HepG2 (cell line): ENCODE measurements at regions not wholly inside any gene's neighbourhood (a gene's known extent, or its start where the extent isn't known, plus 50 kb on each side); places are given as distances from the start of the nearest gene placed in this dataset.

ENCODE experiments used
- ATAC-seq: fragments of 200-7000 bp; cut with Tn5 transposase; 3 replicates; pipeline ENCODE4 v1.9.1; 2020; ENCODE audit warnings: mild to moderate bottlenecking, moderate library complexity
- BruUV-seq: library from RNA; stranded (reverse); fragments of 400-500 nt; replicated peaks from 2 replicates; lab custom pipeline; 2021; lab: Mats Ljungman, UMichigan
- CTCF ChIA-PET: fragments of 300-600 bp; formaldehyde crosslinking; extraction: SDS; loops from one replicate; lab custom pipeline; 2021; ENCODE audit warnings: low total read pairs, inconsistent platforms, low intra/inter-chr PET ratio; lab: Yijun Ruan, JAX
- POLR2A ChIA-PET: fragments of 350-600 bp; sonication (Branson Sonifier 250); formaldehyde crosslinking; loops from one replicate; lab custom pipeline; 2020; ENCODE audit warnings: antibody characterized with exemption, inconsistent platforms; lab: Yijun Ruan, JAX
- DNase-seq: peaks from one replicate; pipeline ENCODE4 v3.0.0-alpha.2; 2015; ENCODE audit warnings: low spot score
- FAIRE-seq: peaks from 3 replicates; lab custom pipeline; 2011; peaks lifted over from hg19 to GRCh38; lab: Jason Lieb, UNC
- H2AFZ ChIP-seq: one replicate; pipeline ENCODE4 v1.6.1; 2011; ENCODE audit warnings: low read length, inconsistent platforms
- H3K27ac ChIP-seq: fragments of 300-600 bp; 3 replicates; pipeline ENCODE4 v1.8.0; 2011; ENCODE audit warnings: mixed run types, mild to moderate bottlenecking, mixed read lengths, low read length, inconsistent platforms; ENCODE audit not compliant: insufficient read depth; ENCODE audit errors: extremely low read length
- H3K27me3 ChIP-seq, 2 experiments: fragments of 200-600 bp in 1 of 2; 2 replicates in 1 of 2; 3 replicates in 1 of 2; pipeline versions ENCODE4 v1.6.0 to v1.8.0; 2011; ENCODE audit warnings: low read length in 2 of 2, mild to moderate bottlenecking in 2 of 2, moderate library complexity in 2 of 2, inconsistent platforms in 1 of 2; ENCODE audit not compliant: insufficient read depth in 2 of 2, control insufficient read depth in 1 of 2
- H3K36me3 ChIP-seq, 2 experiments: fragments of 200-600 bp in 1 of 2; replicated peaks in 1 of 2; 2 replicates in 1 of 2; 3 replicates in 1 of 2; pipeline versions ENCODE4 v1.5.1 to v1.8.0; 2011; ENCODE audit warnings: low read length in 2 of 2, inconsistent platforms in 1 of 2; ENCODE audit not compliant: insufficient read depth in 2 of 2, control insufficient read depth in 1 of 2
- H3K4me1 ChIP-seq: 2 replicates; pipeline ENCODE4 v1.5.1; 2012; ENCODE audit warnings: low read length, inconsistent platforms; ENCODE audit not compliant: insufficient read depth
- H3K4me2 ChIP-seq: 2 replicates; pipeline ENCODE4 v1.6.0; 2011; ENCODE audit warnings: low read depth, low read length, inconsistent platforms
- H3K4me3 ChIP-seq, 3 experiments: fragments of 200-600 bp in 1 of 3; sonication (generic), shearing (Covaris generic) in 1 of 3; replicated peaks in 1 of 3; 2 replicates each; pipeline ENCODE4 v1.5.1; 2011 to 2016; ENCODE audit warnings: low read length in 3 of 3, inconsistent platforms in 2 of 3, low read depth in 2 of 3, mild to moderate bottlenecking in 2 of 3, control low read depth in 1 of 3, mixed read lengths in 1 of 3; ENCODE audit not compliant: insufficient read depth in 1 of 3
- H3K79me2 ChIP-seq: one replicate; pipeline ENCODE4 v1.6.1; 2011; ENCODE audit warnings: low read length, inconsistent platforms; ENCODE audit not compliant: insufficient read depth
- H3K9ac ChIP-seq: 2 replicates; pipeline ENCODE4 v1.6.0; 2011; ENCODE audit warnings: mild to moderate bottlenecking, low read depth, low read length, inconsistent platforms; ENCODE audit not compliant: insufficient read depth
- H3K9me3 ChIP-seq: 2 replicates; pipeline ENCODE4 v1.5.1; 2012; ENCODE audit warnings: mild to moderate bottlenecking, low read length
- H4K20me1 ChIP-seq: 2 replicates; pipeline ENCODE4 v1.6.0; 2011; ENCODE audit warnings: inconsistent platforms, mild to moderate bottlenecking, low read length, moderate library complexity; ENCODE audit not compliant: insufficient read depth
- CCDC6 ChIP-seq: sonication (generic); formaldehyde crosslinking; IDR thresholded peaks from 2 replicates; pipeline ENCODE4 v1.8.1; 2022; ENCODE audit warnings: mild to moderate bottlenecking, missing genetic modification reagents, moderate library complexity
- ZHX2 ChIP-seq, 2 experiments: sonication (generic) in 1 of 2; formaldehyde crosslinking in 1 of 2; IDR thresholded peaks; 2 replicates each; pipeline versions ENCODE4 v1.6.1 to v1.9.0; 2014 to 2022; ENCODE audit warnings: antibody characterized with exemption in 1 of 2, borderline replicate concordance in 1 of 2, inconsistent platforms in 1 of 2, low read depth in 1 of 2, missing genetic modification reagents in 1 of 2
- ZNF367 ChIP-seq: sonication (generic); formaldehyde crosslinking; IDR thresholded peaks from 2 replicates; pipeline ENCODE4 v1.4.0; 2020; ENCODE audit warnings: missing genetic modification reagents, borderline replicate concordance
- ZNF790 ChIP-seq: sonication (generic); formaldehyde crosslinking; IDR thresholded peaks from 2 replicates; pipeline ENCODE4 v1.8.0; 2022; ENCODE audit warnings: missing genetic modification reagents, mild to moderate bottlenecking, borderline replicate concordance
- WGBS: methylation state at CpG from one replicate; pipeline ENCODE4 v1.1.6; 2017; ENCODE audit warnings: low lambda C conversion rate; 5-methylcytosine and 5-hydroxymethylcytosine counted together
- in situ Hi-C: cut with HindIII; loops from 2 replicates; pipeline ENCODE4 v1.10.0; 2017; ENCODE audit warnings: low pct_unique_long_range_greater_than_20kb; ENCODE audit not compliant: extremely low pct_ligation_motif_present
- intact Hi-C: fragments of 100-400 bp; cut with micrococcal nuclease; formaldehyde crosslinking; loops from one replicate; pipeline ENCODE4 v1.10.0; 2022; ENCODE audit not compliant: unreplicated experiment
- TF ChIP-seq, protein P1 (sequence below): IDR thresholded peaks from 2 replicates; pipeline ENCODE4 v1.6.1; 2016; ENCODE audit warnings: low read depth, missing genetic modification reagents, missing compliant biosample characterization
- TF ChIP-seq, protein P2 (sequence below): sonication (generic); formaldehyde crosslinking; IDR thresholded peaks from 2 replicates; pipeline ENCODE4 v1.4.0; 2020; ENCODE audit warnings: mild to moderate bottlenecking, missing genetic modification reagents

DNA sequence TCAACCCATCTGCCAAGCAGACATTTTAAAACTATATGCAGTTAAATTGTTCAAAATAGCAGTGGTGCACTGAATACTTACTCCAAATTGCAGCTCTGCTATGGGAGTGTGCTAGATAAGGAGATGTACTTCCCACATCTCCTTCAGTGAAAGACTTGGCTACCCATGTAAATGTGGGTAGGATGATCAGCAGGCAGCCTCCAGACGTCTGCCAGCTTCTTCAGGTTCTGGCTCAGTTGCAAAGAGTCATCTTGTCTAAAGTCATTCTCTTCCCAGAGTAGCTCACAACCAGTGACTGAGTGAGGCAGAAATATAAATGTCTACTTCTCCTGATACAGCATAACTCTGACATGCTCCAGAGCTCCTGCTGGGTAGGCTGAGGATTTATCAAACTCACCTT lies 1050.0 kb upstream of the CDH10 start:
- BruUV-seq = no TSS peak
- WGBS = 0% methylated on average over 1 of the region's 1 CpG
- ChIA-PET POLR2A (no interaction called here), CTCF (no interaction called here)
- intact Hi-C loops = no loop called here
- TF ChIP-seq CCDC6 (CRISPR knock-in tag) (no peak), ZNF790 (CRISPR knock-in tag) (no peak), ZNF367 (CRISPR knock-in tag) (no peak)
- H3K4me3 ChIP-seq = no peak overlapping the region
- H3K9ac ChIP-seq = no peak overlapping the region
- H3K9me3 ChIP-seq = peaks cover 51% of the 10 kb centered on the region
- no peaks in the 10 kb centered on the region for H3K4me1 ChIP-seq
- H2AFZ ChIP-seq = no peak overlapping the region
- in situ Hi-C loops = no loop called here
- no peak overlapping the region for H3K27ac ChIP-seq
- H3K27me3 ChIP-seq = no peaks in the 10 kb centered on the region
- no peak for FAIRE-seq
- H3K79me2 ChIP-seq = no peaks in the 10 kb centered on the region
- no peak overlapping the region for H3K4me2 ChIP-seq
- DNase-seq = no peak
- ATAC-seq = no peak
- H3K36me3 ChIP-seq = no peaks in the 10 kb centered on the region
- H4K20me1 ChIP-seq = no peaks in the 10 kb centered on the region

DNA sequence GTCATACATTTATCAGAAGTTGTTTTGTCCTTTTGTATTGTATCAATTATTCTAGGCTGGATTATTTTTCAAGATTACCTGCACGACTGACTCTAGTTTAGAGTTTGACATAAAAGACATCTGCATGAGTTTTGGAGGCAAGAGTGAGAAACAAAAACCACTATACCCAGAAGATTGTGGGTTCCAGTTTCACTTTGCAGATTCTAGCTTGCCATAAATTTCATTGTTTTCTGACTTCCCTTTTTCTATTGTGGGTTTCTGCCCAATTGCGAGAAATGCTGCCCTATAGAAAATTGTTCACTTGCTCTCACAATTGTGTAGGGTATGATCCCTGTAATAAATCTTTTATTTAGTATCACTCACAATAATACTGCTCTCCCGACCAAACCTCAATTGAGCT lies 1043.4 kb upstream of the CDH10 start:
- Histone ChIP-seq H3K79me2 (no peaks in the 10 kb centered on the region), H3K4me2 (no peak overlapping the region), H2AFZ (no peak overlapping the region), H3K27ac (no peak overlapping the region), H3K27me3 (no peaks in the 10 kb centered on the region), H3K36me3 (no peaks in the 10 kb centered on the region), H4K20me1 (no peaks in the 10 kb centered on the region), H3K9ac (no peak overlapping the region), H3K9me3 (peaks cover 81% of the 10 kb centered on the region), H3K4me1 (no peaks in the 10 kb centered on the region), H3K4me3 (no peak overlapping the region)
- FAIRE-seq (no peak), DNase-seq (no peak), ATAC-seq (no peak)
- ChIA-PET CTCF (no interaction called here), POLR2A (no interaction called here)
- 0% methylated on average over 3 of the region's 3 CpGs for whole genome bisulfite sequencing
- in situ Hi-C loops (no loop called here), intact Hi-C loops (no loop called here)
- BruUV-seq = no TSS peak
- TF ChIP-seq ZHX2 (IDR thresholded peaks at IDR 0.05; ENCODE audit: low read depth) (no peak), ZHX2 (CRISPR knock-in tag; IDR thresholded peaks at IDR 0.05; ENCODE audit: borderline replicate concordance) (no peak)
- TF ChIP-seq, protein P1, sequence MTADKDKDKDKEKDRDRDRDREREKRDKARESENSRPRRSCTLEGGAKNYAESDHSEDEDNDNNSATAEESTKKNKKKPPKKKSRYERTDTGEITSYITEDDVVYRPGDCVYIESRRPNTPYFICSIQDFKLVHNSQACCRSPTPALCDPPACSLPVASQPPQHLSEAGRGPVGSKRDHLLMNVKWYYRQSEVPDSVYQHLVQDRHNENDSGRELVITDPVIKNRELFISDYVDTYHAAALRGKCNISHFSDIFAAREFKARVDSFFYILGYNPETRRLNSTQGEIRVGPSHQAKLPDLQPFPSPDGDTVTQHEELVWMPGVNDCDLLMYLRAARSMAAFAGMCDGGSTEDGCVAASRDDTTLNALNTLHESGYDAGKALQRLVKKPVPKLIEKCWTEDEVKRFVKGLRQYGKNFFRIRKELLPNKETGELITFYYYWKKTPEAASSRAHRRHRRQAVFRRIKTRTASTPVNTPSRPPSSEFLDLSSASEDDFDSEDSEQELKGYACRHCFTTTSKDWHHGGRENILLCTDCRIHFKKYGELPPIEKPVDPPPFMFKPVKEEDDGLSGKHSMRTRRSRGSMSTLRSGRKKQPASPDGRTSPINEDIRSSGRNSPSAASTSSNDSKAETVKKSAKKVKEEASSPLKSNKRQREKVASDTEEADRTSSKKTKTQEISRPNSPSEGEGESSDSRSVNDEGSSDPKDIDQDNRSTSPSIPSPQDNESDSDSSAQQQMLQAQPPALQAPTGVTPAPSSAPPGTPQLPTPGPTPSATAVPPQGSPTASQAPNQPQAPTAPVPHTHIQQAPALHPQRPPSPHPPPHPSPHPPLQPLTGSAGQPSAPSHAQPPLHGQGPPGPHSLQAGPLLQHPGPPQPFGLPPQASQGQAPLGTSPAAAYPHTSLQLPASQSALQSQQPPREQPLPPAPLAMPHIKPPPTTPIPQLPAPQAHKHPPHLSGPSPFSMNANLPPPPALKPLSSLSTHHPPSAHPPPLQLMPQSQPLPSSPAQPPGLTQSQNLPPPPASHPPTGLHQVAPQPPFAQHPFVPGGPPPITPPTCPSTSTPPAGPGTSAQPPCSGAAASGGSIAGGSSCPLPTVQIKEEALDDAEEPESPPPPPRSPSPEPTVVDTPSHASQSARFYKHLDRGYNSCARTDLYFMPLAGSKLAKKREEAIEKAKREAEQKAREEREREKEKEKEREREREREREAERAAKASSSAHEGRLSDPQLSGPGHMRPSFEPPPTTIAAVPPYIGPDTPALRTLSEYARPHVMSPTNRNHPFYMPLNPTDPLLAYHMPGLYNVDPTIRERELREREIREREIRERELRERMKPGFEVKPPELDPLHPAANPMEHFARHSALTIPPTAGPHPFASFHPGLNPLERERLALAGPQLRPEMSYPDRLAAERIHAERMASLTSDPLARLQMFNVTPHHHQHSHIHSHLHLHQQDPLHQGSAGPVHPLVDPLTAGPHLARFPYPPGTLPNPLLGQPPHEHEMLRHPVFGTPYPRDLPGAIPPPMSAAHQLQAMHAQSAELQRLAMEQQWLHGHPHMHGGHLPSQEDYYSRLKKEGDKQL (CRISPR knock-in tag) = no peak
- TF ChIP-seq, protein P2, sequence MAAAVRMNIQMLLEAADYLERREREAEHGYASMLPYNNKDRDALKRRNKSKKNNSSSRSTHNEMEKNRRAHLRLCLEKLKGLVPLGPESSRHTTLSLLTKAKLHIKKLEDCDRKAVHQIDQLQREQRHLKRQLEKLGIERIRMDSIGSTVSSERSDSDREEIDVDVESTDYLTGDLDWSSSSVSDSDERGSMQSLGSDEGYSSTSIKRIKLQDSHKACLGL (CRISPR knock-in tag) = no peak
